ENCODE measurements at regions not wholly inside any gene's neighbourhood (a gene's known extent, or its start where the extent isn't known, plus 50 kb on each side); places are given as distances from the start of the nearest gene placed in this dataset.

DNA sequence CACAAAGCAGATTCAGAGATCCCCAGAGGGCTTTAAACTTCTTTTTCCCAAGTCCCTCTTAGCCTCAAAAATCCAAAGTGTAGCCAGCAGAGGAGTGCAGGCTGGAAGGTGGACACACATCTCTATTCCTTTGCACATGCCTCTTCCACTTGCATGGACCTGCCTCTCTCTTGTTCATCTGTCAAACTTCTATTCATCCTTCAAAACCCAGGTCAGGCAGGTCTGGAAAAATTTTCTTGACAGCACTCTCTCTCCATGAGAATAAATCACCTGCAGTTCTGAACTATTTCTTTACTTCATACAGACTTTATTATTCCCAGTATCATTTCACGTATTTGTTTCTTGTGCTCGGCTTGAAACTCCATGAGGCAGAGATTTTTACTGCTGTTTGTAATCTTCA lies 127.5 kb downstream of the SS18 start:
- Mint-ChIP-seq H3K9me3 (no peaks in the 10 kb centered on the region), H3K27me3 (ENCODE audit: insufficient read depth) (no peaks in the 10 kb centered on the region; the same call in 1 of the 2 replicates), H3K36me3 (ENCODE audit: low read depth) (no peaks in the 10 kb centered on the region), H3K27ac (no peak overlapping the region), H3K4me3 (no peak overlapping the region), H3K4me1 (ENCODE audit: low read depth) (no peaks in the 10 kb centered on the region)
- no peak for DNase-seq
- TF ChIP-seq, protein P1, sequence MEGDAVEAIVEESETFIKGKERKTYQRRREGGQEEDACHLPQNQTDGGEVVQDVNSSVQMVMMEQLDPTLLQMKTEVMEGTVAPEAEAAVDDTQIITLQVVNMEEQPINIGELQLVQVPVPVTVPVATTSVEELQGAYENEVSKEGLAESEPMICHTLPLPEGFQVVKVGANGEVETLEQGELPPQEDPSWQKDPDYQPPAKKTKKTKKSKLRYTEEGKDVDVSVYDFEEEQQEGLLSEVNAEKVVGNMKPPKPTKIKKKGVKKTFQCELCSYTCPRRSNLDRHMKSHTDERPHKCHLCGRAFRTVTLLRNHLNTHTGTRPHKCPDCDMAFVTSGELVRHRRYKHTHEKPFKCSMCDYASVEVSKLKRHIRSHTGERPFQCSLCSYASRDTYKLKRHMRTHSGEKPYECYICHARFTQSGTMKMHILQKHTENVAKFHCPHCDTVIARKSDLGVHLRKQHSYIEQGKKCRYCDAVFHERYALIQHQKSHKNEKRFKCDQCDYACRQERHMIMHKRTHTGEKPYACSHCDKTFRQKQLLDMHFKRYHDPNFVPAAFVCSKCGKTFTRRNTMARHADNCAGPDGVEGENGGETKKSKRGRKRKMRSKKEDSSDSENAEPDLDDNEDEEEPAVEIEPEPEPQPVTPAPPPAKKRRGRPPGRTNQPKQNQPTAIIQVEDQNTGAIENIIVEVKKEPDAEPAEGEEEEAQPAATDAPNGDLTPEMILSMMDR (IDR thresholded peaks at IDR 0.05): no peak

DNA sequence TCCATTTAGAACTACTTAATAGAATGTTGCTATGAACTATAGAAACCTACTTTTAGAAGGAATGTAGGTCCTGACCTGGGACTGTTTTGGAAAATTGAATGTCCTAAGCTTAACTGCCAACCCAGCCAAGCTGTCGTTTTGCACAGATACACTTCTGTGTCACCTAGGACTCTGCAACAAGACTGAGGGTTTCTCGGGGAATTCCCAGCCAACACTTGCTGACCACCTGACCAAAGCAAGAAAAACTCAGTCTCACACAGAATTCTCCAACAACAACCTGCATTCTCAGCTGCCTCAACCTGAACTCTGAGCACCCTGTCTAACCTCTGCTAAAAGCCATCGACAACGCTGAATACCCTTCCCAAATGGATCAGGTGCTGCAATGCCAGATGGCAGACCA lies 128.2 kb downstream of the SS18 start:
- Mint-ChIP-seq H3K27me3 (ENCODE audit: insufficient read depth) (no peaks in the 10 kb centered on the region; the same call in 1 of the 2 replicates), H3K27ac (no peak overlapping the region), H3K4me1 (ENCODE audit: low read depth) (no peaks in the 10 kb centered on the region), H3K36me3 (ENCODE audit: low read depth) (no peaks in the 10 kb centered on the region), H3K4me3 (no peak overlapping the region), H3K9me3 (no peaks in the 10 kb centered on the region)
- DNase-seq: no peak
- TF ChIP-seq, protein P1 (IDR thresholded peaks at IDR 0.05): no peak

DNA sequence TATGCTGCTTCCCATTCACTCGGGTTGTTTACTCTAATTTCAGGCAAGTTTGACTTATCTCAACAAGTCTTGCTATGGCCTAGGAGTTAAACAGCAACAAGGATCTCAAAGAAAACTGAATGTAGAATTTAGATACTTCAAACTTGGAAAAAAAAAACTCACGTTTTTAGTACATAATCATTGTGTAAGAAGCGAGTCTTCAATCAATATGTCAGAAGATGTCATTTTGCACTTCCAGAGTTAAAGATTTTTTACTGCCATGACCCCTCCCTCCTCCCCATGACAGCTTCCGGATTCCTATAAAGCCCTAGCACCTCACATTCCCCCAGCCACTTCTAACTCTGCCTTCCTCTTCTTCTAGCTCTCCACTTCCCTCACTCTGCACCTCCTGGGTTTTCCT lies 133.4 kb downstream of the SS18 start:
- TF ChIP-seq, protein P1 (IDR thresholded peaks at IDR 0.05): no peak
- Mint-ChIP-seq H3K27ac (no peak overlapping the region), H3K4me3 (no peak overlapping the region), H3K27me3 (ENCODE audit: insufficient read depth) (no peaks in the 10 kb centered on the region; the same call in 1 of the 2 replicates), H3K9me3 (no peaks in the 10 kb centered on the region), H3K4me1 (ENCODE audit: low read depth) (peaks cover 11% of the 10 kb centered on the region), H3K36me3 (ENCODE audit: low read depth) (no peaks in the 10 kb centered on the region)
- no peak for DNase-seq

DNA sequence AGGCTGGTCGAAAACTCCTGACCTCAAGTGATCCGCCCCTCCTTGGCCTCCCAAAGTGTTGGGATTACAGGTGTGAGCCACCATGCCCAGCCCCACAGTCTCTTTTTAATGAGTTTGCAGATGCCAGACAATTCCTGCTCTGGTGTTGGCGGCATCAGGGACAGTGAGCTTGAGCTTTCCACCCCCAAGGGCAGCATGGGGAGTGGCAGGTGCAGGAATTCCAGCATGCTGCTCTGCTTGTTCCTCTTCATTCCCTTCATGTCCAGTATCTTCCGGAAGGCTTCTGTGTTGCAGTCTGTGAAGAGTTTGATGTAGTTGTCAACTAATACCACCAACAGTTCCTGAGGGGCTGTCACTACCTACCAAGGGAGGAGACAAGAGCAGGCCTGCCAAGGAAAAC lies 137.3 kb downstream of the SS18 start:
- no peak for DNase-seq
- Mint-ChIP-seq H3K27me3 (ENCODE audit: insufficient read depth) (no peaks in the 10 kb centered on the region; the same call in 1 of the 2 replicates), H3K4me1 (ENCODE audit: low read depth) (peaks cover 11% of the 10 kb centered on the region), H3K36me3 (ENCODE audit: low read depth) (no peaks in the 10 kb centered on the region), H3K4me3 (peak overlapping the region; percentile 83; the same call in 1 of the 2 replicates), H3K9me3 (no peaks in the 10 kb centered on the region), H3K27ac (no peak overlapping the region)
- TF ChIP-seq, protein P1 (IDR thresholded peaks at IDR 0.05): no peak

DNA sequence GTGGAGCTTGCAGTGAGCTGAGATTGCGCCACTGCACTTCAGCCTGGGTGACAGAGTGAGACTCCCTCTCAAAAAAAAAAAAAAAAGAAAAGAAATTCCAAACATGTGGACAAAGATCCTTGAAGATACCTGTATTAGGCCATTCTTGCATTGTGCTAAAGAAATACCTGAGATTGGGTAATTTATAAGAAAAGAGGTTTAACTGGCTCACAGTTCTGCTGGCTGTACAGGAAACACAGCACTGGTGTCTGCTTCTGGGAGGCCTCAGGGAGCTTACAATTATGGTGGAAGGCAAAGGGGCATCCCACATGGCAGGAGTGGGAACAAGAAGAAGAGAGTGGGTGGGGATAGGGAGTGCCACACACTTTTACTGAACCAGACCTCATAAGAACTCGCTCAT lies 140.1 kb downstream of the SS18 start:
- Mint-ChIP-seq H3K9me3 (no peaks in the 10 kb centered on the region), H3K27me3 (ENCODE audit: insufficient read depth) (no peaks in the 10 kb centered on the region; the same call in none of the 2 replicates), H3K4me1 (ENCODE audit: low read depth) (peaks cover 11% of the 10 kb centered on the region), H3K27ac (no peak overlapping the region), H3K4me3 (no peak overlapping the region), H3K36me3 (ENCODE audit: low read depth) (no peaks in the 10 kb centered on the region)
- no peak for DNase-seq
- TF ChIP-seq, protein P1 (IDR thresholded peaks at IDR 0.05): no peak

DNA sequence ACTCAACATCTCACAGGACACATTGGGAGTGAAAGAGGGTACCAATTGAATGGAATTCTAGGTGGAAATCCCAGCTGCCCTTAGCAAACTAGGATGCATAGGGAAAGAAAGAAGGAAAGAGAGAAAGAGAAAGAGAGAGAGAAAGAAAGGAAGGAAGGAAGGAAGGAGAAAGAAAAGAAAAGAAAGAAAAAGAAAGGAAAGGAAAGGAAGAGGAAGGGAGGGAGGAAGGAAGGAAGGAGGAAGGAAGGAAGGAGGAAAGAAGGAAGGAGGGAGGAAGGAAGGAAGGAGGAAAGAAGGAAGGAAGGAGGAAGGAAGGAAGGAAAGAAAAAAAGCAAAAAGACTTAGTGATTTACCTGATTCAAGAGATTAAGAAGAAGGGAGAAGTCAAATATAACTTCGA lies 143.9 kb downstream of the SS18 start:
- H3K4me1 Mint-ChIP-seq (ENCODE audit: low read depth): no peaks in the 10 kb centered on the region
- TF ChIP-seq, protein P1 (IDR thresholded peaks at IDR 0.05): no peak
- H3K36me3 Mint-ChIP-seq (ENCODE audit: low read depth): no peaks in the 10 kb centered on the region
- H3K9me3 Mint-ChIP-seq: no peaks in the 10 kb centered on the region
- H3K27ac Mint-ChIP-seq: no peak overlapping the region
- no peak for DNase-seq
- no peak overlapping the region for H3K4me3 Mint-ChIP-seq
- H3K27me3 Mint-ChIP-seq (ENCODE audit: insufficient read depth): no peaks in the 10 kb centered on the region; the same call in none of the 2 replicates
